Thyroid gland (tissue), 4 donors: ENCODE measurements at regions not wholly inside any gene's neighbourhood (a gene's known extent, or its start where the extent isn't known, plus 50 kb on each side); places are given as distances from the start of the nearest gene placed in this dataset.
A peak's percentile ranks its signal among the peaks of the same experiment; 100 is the strongest.

ENCODE experiments used
- DNase-seq, 2 donors: peaks; one replicate each; pipeline ENCODE4 v3.0.0-alpha.2; 2019
- H3K27ac ChIP-seq, 3 donors: fragments of 200-600 bp; sonication (generic); 1 replicate in 2 of 3; 2 replicates in 1 of 3; pipeline ENCODE4 v1.5.1; 2016 to 2019; ENCODE audit warnings: mild to moderate bottlenecking in 1 of 3, moderate library complexity in 1 of 3
- H3K27me3 ChIP-seq: fragments of 200-600 bp; sonication (generic); one replicate; pipeline ENCODE4 v1.5.1; 2019
- H3K36me3 ChIP-seq, 2 donors: fragments of 200-600 bp; sonication (generic); one replicate each; pipeline ENCODE4 v1.5.1; 2016 to 2019
- H3K4me1 ChIP-seq, 2 donors: fragments of 200-600 bp; sonication (generic); one replicate each; pipeline ENCODE4 v1.5.1; 2017 to 2019
- H3K4me3 ChIP-seq, 3 donors: fragments of 200-600 bp; sonication (generic); replicated peaks in 1 of 3; 1 replicate in 2 of 3; 2 replicates in 1 of 3; pipeline ENCODE4 v1.5.1; 2016; ENCODE audit warnings: mild to moderate bottlenecking in 1 of 3
- H3K9me3 ChIP-seq: fragments of 200-600 bp; sonication (generic); one replicate; pipeline ENCODE4 v1.5.1; 2017
- CTCF ChIP-seq, 6 experiments: fragments of 200-600 bp in 3 of 6; fragments of 450-650 bp in 3 of 6; sonication (generic) in 3 of 6; IDR thresholded peaks; one replicate each; pipeline ENCODE4 v1.5.1; 2016 to 2019; ENCODE audit warnings: antibody characterized with exemption in 6 of 6, mild to moderate bottlenecking in 2 of 6, inconsistent platforms in 1 of 6, moderate library complexity in 1 of 6
- POLR2A ChIP-seq, 2 donors: fragments of 450-650 bp; IDR thresholded peaks; one replicate each; pipeline ENCODE4 v1.6.1; 2017; ENCODE audit warnings: antibody characterized with exemption in 2 of 2, mild to moderate bottlenecking in 2 of 2, moderate library complexity in 1 of 2
- WGBS, 2 donors: methylation state at CpG; one replicate each; pipeline ENCODE4 v1.1.5; 2017; 5-methylcytosine and 5-hydroxymethylcytosine counted together
- intact Hi-C: fragments of 100-400 bp; cut with DNase I; formaldehyde crosslinking; loops from one replicate; pipeline ENCODE4 v1.15.1; 2023

- intact Hi-C loops: no loop called here
Measured at GRCh38 chr11:33633251-33634003, 67.2 kb downstream of the C11orf91 start.

GRCh38 chr11:33631749-33632091 is 68.9 kb downstream of the C11orf91 start:
- no peaks in the 10 kb centered on the region for H3K27me3 ChIP-seq
- no peak overlapping the region for H3K27ac ChIP-seq
- 94% methylated on average over 5 of the region's 5 CpGs for WGBS, 2 donors
- H3K4me1 ChIP-seq: no peaks in the 10 kb centered on the region
- H3K9me3 ChIP-seq: no peaks in the 10 kb centered on the region
- DNase-seq: no peak
- H3K4me3 ChIP-seq: no peak overlapping the region
- TF ChIP-seq CTCF (IDR thresholded peaks at IDR 0.05): no peak
- TF ChIP-seq POLR2A (IDR thresholded peaks at IDR 0.05): no peak
- intact Hi-C loops: no loop called here
- H3K36me3 ChIP-seq: no peaks in the 10 kb centered on the region

More at GRCh38 chr11:33633251-33634003, 67.2 kb downstream of the C11orf91 start:
- no peak for DNase-seq
- Histone ChIP-seq H3K27ac (no peak overlapping the region), H3K4me3 (no peak overlapping the region), H3K36me3 (no peaks in the 10 kb centered on the region), H3K4me1 (no peaks in the 10 kb centered on the region), H3K27me3 (no peaks in the 10 kb centered on the region), H3K9me3 (no peaks in the 10 kb centered on the region)
- TF ChIP-seq CTCF (IDR thresholded peaks at IDR 0.05) (no peak), POLR2A (IDR thresholded peaks at IDR 0.05) (no peak)
- 77% methylated on average over 15 of the region's 15 CpGs for WGBS, 2 donors

- Histone ChIP-seq H3K4me3 (no peak overlapping the region), H3K4me1 (no peaks in the 10 kb centered on the region), H3K27me3 (no peaks in the 10 kb centered on the region), H3K27ac (no peak overlapping the region), H3K9me3 (no peaks in the 10 kb centered on the region), H3K36me3 (no peaks in the 10 kb centered on the region)
- DNase-seq: no peak
- intact Hi-C loops: no loop called here
- no peak for TF ChIP-seq CTCF (IDR thresholded peaks at IDR 0.05)
- no peak for TF ChIP-seq POLR2A (IDR thresholded peaks at IDR 0.05)
- WGBS, 2 donors: 84 to 94% methylated on average over 11 to 12 of the region's 12 CpGs
Measured at GRCh38 chr11:33630936-33631748, 69.5 kb downstream of the C11orf91 start.

GRCh38 chr11:33624083-33624482 is 76.5 kb downstream of the C11orf91 start:
- H3K36me3 ChIP-seq: no peaks in the 10 kb centered on the region
- H3K9me3 ChIP-seq: no peaks in the 10 kb centered on the region
- no peak for TF ChIP-seq CTCF (IDR thresholded peaks at IDR 0.05)
- TF ChIP-seq POLR2A (IDR thresholded peaks at IDR 0.05): no peak
- intact Hi-C loops: no loop called here
- no peaks in the 10 kb centered on the region for H3K27me3 ChIP-seq
- DNase-seq: peak in 1 of 2 donors; percentile 6
- H3K4me1 ChIP-seq: peaks cover 3 to 27% of the 10 kb centered on the region in 2 donors
- no peak overlapping the region for H3K4me3 ChIP-seq
- H3K27ac ChIP-seq: no peak overlapping the region

- no peak for DNase-seq
- 83 to 87% methylated on average over 5 of the region's 6 CpGs for WGBS, 2 donors
- Histone ChIP-seq H3K9me3 (no peaks in the 10 kb centered on the region), H3K4me1 (peaks cover 3 to 27% of the 10 kb centered on the region in 2 donors), H3K4me3 (no peak overlapping the region), H3K36me3 (no peaks in the 10 kb centered on the region), H3K27me3 (no peaks in the 10 kb centered on the region), H3K27ac (no peak overlapping the region)
- intact Hi-C loops: no loop called here
- no peak for TF ChIP-seq CTCF (IDR thresholded peaks at IDR 0.05)
- TF ChIP-seq POLR2A (IDR thresholded peaks at IDR 0.05): no peak
Measured at GRCh38 chr11:33622806-33623205, 77.8 kb downstream of the C11orf91 start.
